Spinal cord (tissue), 9 donors: ENCODE measurements at regions not wholly inside any gene's neighbourhood (a gene's known extent, or its start where the extent isn't known, plus 50 kb on each side); places are given as distances from the start of the nearest gene placed in this dataset.

Experiments
- DNase-seq, 6 donors: peaks; one replicate each; pipeline versions ENCODE4 v3.0.0 to v3.0.0-alpha.2; 2013 to 2015; ENCODE audit warnings: low spot score in 6 of 6, low read depth in 4 of 6
- H3K27ac ChIP-seq: one replicate; pipeline ENCODE4 v1.5.1; 2013; ENCODE audit warnings: low read depth, low read length, control low read depth
- H3K27me3 ChIP-seq: one replicate; pipeline ENCODE4 v1.6.1; 2013; ENCODE audit warnings: low read length; ENCODE audit not compliant: control insufficient read depth, insufficient read depth
- H3K36me3 ChIP-seq: one replicate; pipeline ENCODE4 v1.6.1; 2013; ENCODE audit warnings: low read length; ENCODE audit not compliant: control insufficient read depth, insufficient read depth
- H3K4me1 ChIP-seq: one replicate; pipeline ENCODE4 v1.6.1; 2013; ENCODE audit warnings: low read length; ENCODE audit not compliant: control insufficient read depth, insufficient read depth
- H3K4me3 ChIP-seq: one replicate; pipeline ENCODE4 v1.5.1; 2013; ENCODE audit warnings: low read depth, low read length, control low read depth
- H3K9me3 ChIP-seq: one replicate; pipeline ENCODE4 v1.6.1; 2013; ENCODE audit warnings: low read length; ENCODE audit not compliant: control insufficient read depth, insufficient read depth
- WGBS: methylation state at CpG from one replicate; pipeline ENCODE4 v1.1.5; 2013; ENCODE audit warnings: missing lambda C conversion rate; ENCODE audit not compliant: insufficient coverage; 5-methylcytosine and 5-hydroxymethylcytosine counted together
- donor health status: healthy.

GRCh38 chr3:187954516-187954872 lies 199.5 kb upstream of the LPP start:
- WGBS = 100% methylated on average over 1 of the region's 2 CpGs
- H3K36me3 ChIP-seq = no peaks in the 10 kb centered on the region
- no peaks in the 10 kb centered on the region for H3K9me3 ChIP-seq
- H3K27me3 ChIP-seq = no peaks in the 10 kb centered on the region
- no peak for DNase-seq
- H3K27ac ChIP-seq = no peak overlapping the region
- H3K4me3 ChIP-seq = no peak overlapping the region
- peaks cover 3% of the 10 kb centered on the region for H3K4me1 ChIP-seq

GRCh38 chr3:187954873-187955586 lies 198.9 kb upstream of the LPP start:
- Histone ChIP-seq H3K36me3 (no peaks in the 10 kb centered on the region), H3K9me3 (no peaks in the 10 kb centered on the region), H3K4me3 (no peak overlapping the region), H3K27me3 (no peaks in the 10 kb centered on the region), H3K27ac (no peak overlapping the region), H3K4me1 (peaks cover 3% of the 10 kb centered on the region)
- no peak for DNase-seq
- 89% methylated on average over 4 of the region's 4 CpGs for WGBS

GRCh38 chr3:187955587-187955952 lies 198.4 kb upstream of the LPP start:
- Histone ChIP-seq H3K27me3 (no peaks in the 10 kb centered on the region), H3K4me1 (peaks cover 3% of the 10 kb centered on the region), H3K9me3 (no peaks in the 10 kb centered on the region), H3K36me3 (no peaks in the 10 kb centered on the region), H3K27ac (no peak overlapping the region), H3K4me3 (no peak overlapping the region)
- no peak for DNase-seq

GRCh38 chr3:187957165-187957581 lies 196.8 kb upstream of the LPP start:
- no peak overlapping the region for H3K27ac ChIP-seq
- no peaks in the 10 kb centered on the region for H3K9me3 ChIP-seq
- H3K36me3 ChIP-seq = no peaks in the 10 kb centered on the region
- no peak for DNase-seq
- H3K4me1 ChIP-seq = peaks cover 3% of the 10 kb centered on the region
- H3K4me3 ChIP-seq = no peak overlapping the region
- WGBS = 100% methylated on average over 1 of the region's 5 CpGs
- no peaks in the 10 kb centered on the region for H3K27me3 ChIP-seq

- Histone ChIP-seq H3K4me1 (peaks cover 3% of the 10 kb centered on the region), H3K4me3 (no peak overlapping the region), H3K27ac (no peak overlapping the region), H3K27me3 (no peaks in the 10 kb centered on the region), H3K36me3 (no peaks in the 10 kb centered on the region), H3K9me3 (no peaks in the 10 kb centered on the region)
- DNase-seq = no peak
Observed at GRCh38 chr3:187957582-187957981, 196.4 kb upstream of the LPP start.

- no peaks in the 10 kb centered on the region for H3K27me3 ChIP-seq
- no peak overlapping the region for H3K4me3 ChIP-seq
- WGBS = 93% methylated on average over 4 of the region's 12 CpGs
- H3K4me1 ChIP-seq = peaks cover 3% of the 10 kb centered on the region
- DNase-seq = no peak
- H3K9me3 ChIP-seq = no peaks in the 10 kb centered on the region
- no peak overlapping the region for H3K27ac ChIP-seq
- H3K36me3 ChIP-seq = no peaks in the 10 kb centered on the region
Observed at GRCh38 chr3:187958432-187959003, 195.4 kb upstream of the LPP start.

GRCh38 chr3:187960820-187961219 lies 193.1 kb upstream of the LPP start:
- Histone ChIP-seq H3K4me1 (peaks cover 3% of the 10 kb centered on the region), H3K9me3 (no peaks in the 10 kb centered on the region), H3K4me3 (no peak overlapping the region), H3K36me3 (no peaks in the 10 kb centered on the region), H3K27me3 (no peaks in the 10 kb centered on the region), H3K27ac (no peak overlapping the region)
- DNase-seq = no peak
- WGBS = 54% methylated on average over 2 of the region's 2 CpGs

GRCh38 chr3:187961366-187961765 lies 192.6 kb upstream of the LPP start:
- WGBS = 100% methylated on average over 2 of the region's 2 CpGs
- H3K9me3 ChIP-seq = no peaks in the 10 kb centered on the region
- H3K27ac ChIP-seq = no peak overlapping the region
- no peaks in the 10 kb centered on the region for H3K36me3 ChIP-seq
- peaks cover 3% of the 10 kb centered on the region for H3K4me1 ChIP-seq
- no peak overlapping the region for H3K4me3 ChIP-seq
- DNase-seq = no peak
- no peaks in the 10 kb centered on the region for H3K27me3 ChIP-seq

- no peaks in the 10 kb centered on the region for H3K36me3 ChIP-seq
- no peak overlapping the region for H3K4me3 ChIP-seq
- no peak for DNase-seq
- H3K27ac ChIP-seq = no peak overlapping the region
- H3K9me3 ChIP-seq = no peaks in the 10 kb centered on the region
- H3K27me3 ChIP-seq = no peaks in the 10 kb centered on the region
- 100% methylated on average over 3 of the region's 5 CpGs for WGBS
- H3K4me1 ChIP-seq = no peaks in the 10 kb centered on the region
Observed at GRCh38 chr3:187963003-187963676, 190.8 kb upstream of the LPP start.
